GM18868 (cell line): ENCODE measurements at regions not wholly inside any gene's neighbourhood (a gene's known extent, or its start where the extent isn't known, plus 50 kb on each side); places are given as distances from the start of the nearest gene placed in this dataset.
"Not testable (repeated sequence)": the region's sequence is repeated elsewhere in the genome, so short reads cannot be mapped to it uniquely, and the experiment has no call there.

Experiments used
- ATAC-seq: cut with Tn5 transposase; IDR thresholded peaks from one replicate; pipeline ENCODE4 v1.9.1; 2021; ENCODE audit warnings: mild to moderate bottlenecking, moderate library complexity; ENCODE audit not compliant: unreplicated experiment

- ATAC-seq = not testable (repeated sequence)
Observed at GRCh38 chr1:105272376-105272775, 1522.7 kb downstream of the AMY1C start.

- ATAC-seq = no peak
Observed at GRCh38 chr1:105294838-105295237, 1545.1 kb downstream of the AMY1C start.

GRCh38 chr1:105310063-105310462 is 1560.4 kb downstream of the AMY1C start:
- ATAC-seq = no peak

- no peak for ATAC-seq
Observed at GRCh38 chr1:105317976-105318375, 1568.3 kb downstream of the AMY1C start.

- ATAC-seq = no peak
Observed at GRCh38 chr1:105326886-105327285, 1577.2 kb downstream of the AMY1C start.

GRCh38 chr1:105337420-105337819 is 1587.7 kb downstream of the AMY1C start:
- no peak for ATAC-seq

- no peak for ATAC-seq
Observed at GRCh38 chr1:105343317-105343716, 1593.6 kb downstream of the AMY1C start.

GRCh38 chr1:105359457-105359856 is 1609.8 kb downstream of the AMY1C start:
- no peak for ATAC-seq

GRCh38 chr1:105362438-105362837 is 1612.7 kb downstream of the AMY1C start:
- ATAC-seq = no peak

GRCh38 chr1:105368446-105368845 is 1618.7 kb downstream of the AMY1C start:
- ATAC-seq = no peak

GRCh38 chr1:105373681-105374080 is 1624.0 kb downstream of the AMY1C start:
- ATAC-seq = no peak

- no peak for ATAC-seq
Observed at GRCh38 chr1:105386489-105386888, 1636.8 kb downstream of the AMY1C start.

GRCh38 chr1:105396001-105396400 is 1646.3 kb downstream of the AMY1C start:
- ATAC-seq = no peak

GRCh38 chr1:105398909-105399308 is 1649.2 kb downstream of the AMY1C start:
- no peak for ATAC-seq

GRCh38 chr1:105399716-105400115 is 1650.0 kb downstream of the AMY1C start:
- ATAC-seq = no peak

- peak; percentile 41 for ATAC-seq
Observed at GRCh38 chr1:105416261-105416660, 1640.2 kb upstream of the PRMT6 start.

GRCh38 chr1:105419030-105419429 is 1637.4 kb upstream of the PRMT6 start:
- ATAC-seq = no peak

- no peak for ATAC-seq
Observed at GRCh38 chr1:105427543-105427942, 1628.9 kb upstream of the PRMT6 start.

- ATAC-seq = no peak
Observed at GRCh38 chr1:105436589-105437259, 1619.8 kb upstream of the PRMT6 start.

- no peak for ATAC-seq
Observed at GRCh38 chr1:105437847-105438246, 1618.6 kb upstream of the PRMT6 start.

- ATAC-seq = no peak
Observed at GRCh38 chr1:105442901-105443300, 1613.6 kb upstream of the PRMT6 start.

- ATAC-seq = no peak
Observed at GRCh38 chr1:105459759-105460158, 1596.7 kb upstream of the PRMT6 start.

GRCh38 chr1:105462308-105462707 is 1594.2 kb upstream of the PRMT6 start:
- no peak for ATAC-seq
